DOHH2 (cell line): ENCODE measurements at regions not wholly inside any gene's neighbourhood (a gene's known extent, or its start where the extent isn't known, plus 50 kb on each side); places are given as distances from the start of the nearest gene placed in this dataset.

Experiments used
- H3F3A ChIP-seq: fragments of 200-600 bp; sonication (generic), shearing (Covaris generic); 2 replicates; pipeline ENCODE4 v1.6.0; 2016; ENCODE audit warnings: antibody characterized with exemption, mild to moderate bottlenecking; ENCODE audit not compliant: control insufficient read depth, insufficient read depth
- H3K27ac ChIP-seq: fragments of 200-600 bp; sonication (generic); 2 replicates; pipeline ENCODE4 v1.5.1; 2014; ENCODE audit warnings: low read depth, mild to moderate bottlenecking, low read length, moderate library complexity
- H3K27me3 ChIP-seq: fragments of 200-600 bp; sonication (generic); 2 replicates; pipeline ENCODE4 v1.6.1; 2014; ENCODE audit warnings: mild to moderate bottlenecking, low read length, mixed read lengths; ENCODE audit not compliant: control insufficient read depth
- H3K36me3 ChIP-seq: fragments of 200-600 bp; sonication (generic); 2 replicates; pipeline ENCODE4 v1.6.1; 2014; ENCODE audit warnings: mild to moderate bottlenecking, low read length, moderate library complexity, mixed read lengths; ENCODE audit not compliant: control insufficient read depth
- H3K4me1 ChIP-seq: fragments of 200-600 bp; sonication (generic); 2 replicates; pipeline ENCODE4 v1.6.1; 2014; ENCODE audit warnings: mild to moderate bottlenecking, low read length, mixed read lengths; ENCODE audit not compliant: control insufficient read depth
- H3K4me2 ChIP-seq: fragments of 200-600 bp; sonication (generic); 2 replicates; pipeline ENCODE4 v1.6.0; 2014; ENCODE audit warnings: mild to moderate bottlenecking, low read length, moderate library complexity
- H3K4me3 ChIP-seq: fragments of 200-600 bp; sonication (generic); 2 replicates; pipeline ENCODE4 v1.5.1; 2014; ENCODE audit warnings: mild to moderate bottlenecking, low read length, mixed read lengths
- H3K79me2 ChIP-seq: fragments of 200-600 bp; sonication (generic); 2 replicates; pipeline ENCODE4 v1.6.1; 2014; ENCODE audit warnings: mild to moderate bottlenecking, low read length, mixed read lengths; ENCODE audit not compliant: control insufficient read depth
- H3K9me2 ChIP-seq: fragments of 200-600 bp; sonication (generic); replicated peaks from 2 replicates; pipeline ENCODE4 v1.6.1; 2014; ENCODE audit warnings: mild to moderate bottlenecking, low read length, mixed read lengths; ENCODE audit not compliant: control insufficient read depth
- H3K9me3 ChIP-seq: fragments of 200-600 bp; sonication (generic); 2 replicates; pipeline ENCODE4 v1.6.1; 2014; ENCODE audit warnings: antibody characterized with exemption, low read length, mixed read lengths; ENCODE audit not compliant: control insufficient read depth, insufficient read depth
- H4K20me1 ChIP-seq: fragments of 200-600 bp; sonication (generic); 2 replicates; pipeline ENCODE4 v1.6.0; 2014; ENCODE audit warnings: low read depth, mild to moderate bottlenecking, antibody characterized with exemption, low read length, moderate library complexity; ENCODE audit not compliant: control insufficient read depth, insufficient read depth
- CTCF ChIP-seq: fragments of 200-600 bp; sonication (generic); IDR thresholded peaks from one replicate; pipeline ENCODE4 v1.5.1; 2014; ENCODE audit warnings: antibody characterized with exemption, mild to moderate bottlenecking, low read depth, low read length; ENCODE audit not compliant: poor library complexity, severe bottlenecking
- EZH2phosphoT487 ChIP-seq: fragments of 200-600 bp; sonication (generic); IDR thresholded peaks from 2 replicates; pipeline ENCODE4 v1.6.1; 2017; ENCODE audit warnings: borderline replicate concordance, mild to moderate bottlenecking, antibody characterized with exemption, low read length, moderate library complexity, mixed read lengths

GRCh38 chr10:71093531-71093930, 118.8 kb upstream of the UNC5B start:
- TF ChIP-seq CTCF = no peak
- TF ChIP-seq EZH2phosphoT487 = no peak
- Histone ChIP-seq H3K4me3 (no peak overlapping the region), H3K27ac (no peak overlapping the region), H3K36me3 (no peaks in the 10 kb centered on the region), H4K20me1 (no peaks in the 10 kb centered on the region), H3K4me1 (no peaks in the 10 kb centered on the region), H3K4me2 (no peak overlapping the region), H3K9me2 (no peaks in the 10 kb centered on the region), H3K27me3 (no peaks in the 10 kb centered on the region; the same call in 1 of the 2 replicates), H3K79me2 (no peaks in the 10 kb centered on the region), H3F3A (no peaks in the 10 kb centered on the region), H3K9me3 (peaks cover 4% of the 10 kb centered on the region; the same call in 1 of the 2 replicates)

DNA sequence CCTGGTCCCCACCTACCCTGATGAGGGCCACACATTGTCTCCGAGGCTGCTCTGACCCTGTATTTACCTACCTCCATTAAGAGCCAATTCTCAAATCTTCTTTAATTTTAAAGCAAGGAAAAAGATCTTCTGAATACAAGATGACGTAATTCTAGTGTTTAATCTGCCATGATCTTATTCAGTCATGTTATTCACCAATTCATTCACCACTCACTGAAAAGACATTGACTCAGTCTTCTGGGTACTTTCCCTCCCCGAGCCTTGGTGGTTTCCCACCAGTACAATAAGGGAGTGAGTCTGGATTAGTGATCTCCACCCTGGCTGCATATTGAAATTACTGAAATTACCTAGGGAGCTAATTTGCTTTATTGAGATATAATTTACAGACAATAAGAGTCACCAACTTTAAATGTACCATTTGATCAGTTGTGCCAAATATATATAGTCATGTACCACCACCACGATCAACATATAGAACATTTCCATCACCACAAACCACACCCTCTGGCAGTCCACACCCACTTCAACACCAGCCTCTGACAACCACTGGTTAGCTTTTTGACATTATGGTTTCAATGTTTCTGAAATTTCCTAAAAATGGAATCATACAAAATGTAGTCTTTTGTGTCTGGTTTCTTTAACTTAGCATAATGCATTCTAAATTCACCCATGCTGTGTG, 117.5 kb upstream of the UNC5B start:
- Histone ChIP-seq H3F3A (no peaks in the 10 kb centered on the region), H4K20me1 (no peaks in the 10 kb centered on the region), H3K9me3 (peaks cover 4% of the 10 kb centered on the region; the same call in 1 of the 2 replicates), H3K4me1 (no peaks in the 10 kb centered on the region), H3K27ac (no peak overlapping the region), H3K79me2 (no peaks in the 10 kb centered on the region), H3K27me3 (no peaks in the 10 kb centered on the region; the same call in 1 of the 2 replicates), H3K4me3 (no peak overlapping the region), H3K9me2 (no peaks in the 10 kb centered on the region), H3K4me2 (no peak overlapping the region), H3K36me3 (no peaks in the 10 kb centered on the region)
- TF ChIP-seq CTCF (no peak), EZH2phosphoT487 (no peak)

DNA sequence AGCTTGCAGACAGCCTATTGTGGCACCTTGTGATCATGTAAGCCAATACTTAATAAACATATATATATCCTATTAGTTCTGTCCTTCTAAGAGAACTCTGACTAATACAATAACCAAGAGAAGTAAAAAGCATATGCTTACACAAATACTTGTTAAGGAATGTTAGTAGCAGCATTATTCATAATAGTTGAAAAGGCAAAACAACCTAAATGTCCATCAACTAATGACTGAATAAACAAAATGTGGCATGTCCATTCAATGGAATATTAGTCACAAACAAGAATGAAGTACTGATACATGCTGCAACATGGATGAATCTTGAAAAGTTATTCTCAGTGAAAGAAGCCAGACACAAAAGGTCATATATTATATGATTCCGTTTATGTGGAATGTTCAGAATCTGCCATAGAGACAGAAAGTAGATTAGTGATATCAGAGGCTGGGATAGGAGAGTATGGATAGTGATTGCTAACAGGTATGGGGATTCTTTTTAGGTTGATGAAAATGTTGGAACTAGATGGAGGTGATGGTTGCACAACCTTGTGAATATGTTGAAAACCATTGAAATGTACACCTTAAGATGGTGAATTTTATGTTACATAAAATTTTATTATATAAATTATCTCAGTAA, 112.5 kb upstream of the UNC5B start:
- TF ChIP-seq CTCF (no peak), EZH2phosphoT487 (no peak)
- no peaks in the 10 kb centered on the region for H3K9me3 ChIP-seq
- H3K27ac ChIP-seq = no peak overlapping the region
- H3K79me2 ChIP-seq = no peaks in the 10 kb centered on the region
- H3K4me1 ChIP-seq = no peaks in the 10 kb centered on the region
- no peaks in the 10 kb centered on the region for H4K20me1 ChIP-seq
- H3K4me3 ChIP-seq = no peak overlapping the region
- no peaks in the 10 kb centered on the region for H3K36me3 ChIP-seq
- H3K27me3 ChIP-seq = no peaks in the 10 kb centered on the region; the same call in 1 of the 2 replicates
- no peaks in the 10 kb centered on the region for H3K9me2 ChIP-seq
- H3K4me2 ChIP-seq = no peak overlapping the region
- no peaks in the 10 kb centered on the region for H3F3A ChIP-seq
